Right cardiac atrium (tissue), 5 donors: ENCODE measurements at regions not wholly inside any gene's neighbourhood (a gene's known extent, or its start where the extent isn't known, plus 50 kb on each side); places are given as distances from the start of the nearest gene placed in this dataset.

Experiments
- ATAC-seq, 2 donors: fragments of 200-7000 bp; cut with Tn5 transposase; one replicate each; pipeline versions ENCODE4 v1.8.0 to v1.9.1; 2020; ENCODE audit warnings: moderate library complexity in 2 of 2, mild to moderate bottlenecking in 1 of 2
- DNase-seq, 3 donors: peaks; one replicate each; pipeline ENCODE4 v3.0.0-alpha.2; 2020
- H3K27ac ChIP-seq: one replicate; pipeline ENCODE4 v1.5.1; 2013; ENCODE audit warnings: mild to moderate bottlenecking, low read length, control low read depth, moderate library complexity
- H3K27me3 ChIP-seq: one replicate; pipeline ENCODE4 v1.6.1; 2013; ENCODE audit not compliant: control insufficient read depth, insufficient read depth
- H3K4me1 ChIP-seq: one replicate; pipeline ENCODE4 v1.6.1; 2013; ENCODE audit warnings: low read length; ENCODE audit not compliant: control insufficient read depth, insufficient read depth
- H3K4me3 ChIP-seq: one replicate; pipeline ENCODE4 v1.5.1; 2013; ENCODE audit warnings: low read length, control low read depth
- H3K9me3 ChIP-seq: one replicate; pipeline ENCODE4 v1.6.1; 2013; ENCODE audit warnings: low read length; ENCODE audit not compliant: control insufficient read depth
- WGBS: extraction: QIAGEN DNeasy Blood & Tissue Kit; methylation state at CpG from one replicate; pipeline ENCODE4 v1.1.7; 2013; 5-methylcytosine and 5-hydroxymethylcytosine counted together
- intact Hi-C, 4 donors: fragments of 100-400 bp; cut with DNase I; formaldehyde crosslinking; loops; one replicate each; pipeline versions ENCODE4 v1.11.0 to v1.14.0; 2022 to 2023
- donor health status: healthy with polysubstance abuse.
- donor health status: DM: no; HTN: yes; CAD: no.
- donor health status: DM: no; HTN: no; CAD: no.
- donor health status: DM: no; HTN: yes; CAD: no; lungs with severe emphysema.
- donor health status: DM: yes; HTN: yes; CAD: no.

DNA sequence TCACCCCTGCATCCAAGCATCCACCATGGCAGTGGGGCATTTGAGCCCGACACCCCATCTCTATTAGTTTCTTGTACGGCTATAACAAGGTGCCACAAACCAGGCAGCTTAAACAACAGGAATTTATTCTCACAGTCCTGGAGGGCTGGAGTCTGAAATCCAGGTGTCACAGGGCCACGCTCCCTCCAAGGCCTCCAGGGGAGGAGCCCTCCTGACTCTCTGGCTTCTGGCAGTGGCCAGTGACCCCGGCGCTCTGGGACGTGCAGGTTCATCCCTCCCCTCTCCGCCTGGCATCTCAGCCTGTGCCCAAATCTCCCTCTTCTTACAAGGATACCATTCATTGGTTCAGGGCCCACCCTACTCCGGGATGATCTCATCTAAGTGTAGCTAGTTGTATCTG, 394.5 kb upstream of the IRX1 start:
- DNase-seq (no peak), ATAC-seq (no peak)
- intact Hi-C loops: no loop called here
- no peaks in the 10 kb centered on the region for H3K27me3 ChIP-seq
- no peak overlapping the region for H3K27ac ChIP-seq
- H3K4me1 ChIP-seq: no peaks in the 10 kb centered on the region
- H3K9me3 ChIP-seq: peaks cover 6% of the 10 kb centered on the region
- no peak overlapping the region for H3K4me3 ChIP-seq
- WGBS: 82% methylated on average over 8 of the region's 8 CpGs

DNA sequence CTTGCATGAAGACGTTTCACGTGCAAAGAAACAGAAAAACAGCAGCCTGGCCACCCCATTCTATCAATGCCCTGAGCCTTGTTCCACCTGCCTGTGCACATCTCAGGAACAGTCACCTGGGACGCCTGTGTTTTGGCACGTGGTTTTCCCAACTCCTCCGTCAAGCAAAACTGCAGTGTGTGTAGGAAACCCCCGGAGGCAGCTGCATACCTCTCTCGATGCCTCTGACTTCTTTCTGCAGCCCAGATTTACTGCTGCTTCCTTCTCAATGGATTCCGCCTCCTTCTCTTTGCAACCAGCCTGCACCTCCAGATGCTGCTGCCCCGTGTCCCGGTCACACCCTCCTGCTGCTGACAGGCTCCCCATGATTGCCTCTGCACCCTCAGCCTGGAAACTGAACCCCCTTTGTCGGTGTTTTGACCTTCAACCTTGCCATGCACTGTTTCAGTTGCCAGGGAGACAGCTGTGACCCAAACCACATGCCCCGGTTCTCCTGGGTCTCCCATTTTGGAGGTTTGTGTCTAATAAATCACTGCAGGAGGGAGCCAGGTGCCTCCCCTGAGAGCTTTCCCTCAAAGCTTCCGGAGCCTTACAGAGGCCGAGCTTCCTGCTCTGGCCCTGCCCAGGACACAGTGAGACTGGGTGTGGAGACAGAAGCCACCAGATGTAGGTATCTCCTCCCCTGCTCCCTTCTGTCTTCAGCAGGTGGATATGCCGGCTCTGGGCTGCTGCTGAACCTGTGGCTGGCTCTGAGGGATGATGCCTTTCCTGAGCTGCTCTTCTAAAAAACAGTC, 395.5 kb upstream of the IRX1 start:
- Histone ChIP-seq H3K27ac (no peak overlapping the region), H3K9me3 (peaks cover 6% of the 10 kb centered on the region), H3K4me3 (no peak overlapping the region), H3K27me3 (no peaks in the 10 kb centered on the region), H3K4me1 (no peaks in the 10 kb centered on the region)
- 57% methylated on average over 15 of the region's 15 CpGs for WGBS
- DNase-seq: no peak
- no peak for ATAC-seq
- intact Hi-C loops: no loop called here

- 21% methylated on average over 7 of the region's 7 CpGs for WGBS
- DNase-seq: no peak
- intact Hi-C loops: no loop called here
- Histone ChIP-seq H3K4me3 (no peak overlapping the region), H3K27me3 (no peaks in the 10 kb centered on the region), H3K4me1 (no peaks in the 10 kb centered on the region), H3K9me3 (no peaks in the 10 kb centered on the region), H3K27ac (no peak overlapping the region)
- no peak for ATAC-seq
Observed at GRCh38 chr5:3198074-3198449, 397.6 kb upstream of the IRX1 start.

DNA sequence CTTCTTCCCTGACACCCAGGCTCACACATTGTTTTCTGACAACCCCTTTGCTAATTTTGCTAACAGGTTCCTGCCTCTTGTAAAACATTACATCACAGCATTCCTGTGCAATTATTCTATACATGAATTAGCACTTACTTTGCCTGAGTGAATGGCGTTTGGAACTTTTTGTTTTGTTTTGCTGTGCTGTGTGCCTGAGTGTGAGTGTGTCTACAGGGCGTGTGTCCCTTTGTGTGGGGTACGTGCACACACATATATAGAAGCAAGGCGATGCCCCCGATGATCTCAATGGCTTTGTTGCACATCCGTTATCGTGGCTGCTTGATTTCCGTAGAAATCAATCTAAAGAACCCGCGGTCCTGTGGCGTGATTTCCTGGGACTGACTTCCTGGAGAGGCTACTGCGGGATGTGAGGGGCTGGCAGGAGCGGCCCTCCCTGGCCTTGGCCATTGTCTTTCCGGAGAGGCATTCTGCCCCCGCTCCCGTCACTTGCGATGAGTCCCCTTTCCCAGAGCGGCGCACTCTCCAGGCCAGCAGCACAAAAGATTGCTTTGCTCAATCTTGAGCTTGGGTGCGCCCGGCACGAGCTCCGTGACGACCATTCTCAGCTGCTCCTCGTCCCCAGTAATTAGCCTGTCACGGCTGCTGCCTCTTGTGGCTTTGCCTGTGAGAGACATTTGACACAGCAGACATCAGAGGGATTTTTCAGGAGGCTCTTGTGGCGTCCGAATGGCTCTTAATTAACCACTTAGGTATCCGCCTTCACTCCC, 398.1 kb upstream of the IRX1 start:
- DNase-seq (no peak), ATAC-seq (no peak)
- intact Hi-C loops: no loop called here
- no peak overlapping the region for H3K4me3 ChIP-seq
- H3K4me1 ChIP-seq: no peaks in the 10 kb centered on the region
- H3K9me3 ChIP-seq: no peaks in the 10 kb centered on the region
- H3K27me3 ChIP-seq: no peaks in the 10 kb centered on the region
- WGBS: 5% methylated on average over 29 of the region's 29 CpGs
- H3K27ac ChIP-seq: no peak overlapping the region

GRCh38 chr5:3195994-3196393, 399.6 kb upstream of the IRX1 start:
- H3K27me3 ChIP-seq: no peaks in the 10 kb centered on the region
- ATAC-seq: no peak
- 63% methylated on average over 8 of the region's 8 CpGs for WGBS

GRCh38 chr5:3194684-3195083, 400.9 kb upstream of the IRX1 start:
- ATAC-seq (no peak), DNase-seq (no peak)
- no peaks in the 10 kb centered on the region for H3K9me3 ChIP-seq
- H3K4me3 ChIP-seq: no peak overlapping the region
- H3K27ac ChIP-seq: no peak overlapping the region
- no peaks in the 10 kb centered on the region for H3K27me3 ChIP-seq
- intact Hi-C loops: no loop called here
- WGBS: 43% methylated on average over 13 of the region's 13 CpGs
- no peaks in the 10 kb centered on the region for H3K4me1 ChIP-seq

More at GRCh38 chr5:3195994-3196393, 399.6 kb upstream of the IRX1 start:
- no peak overlapping the region for H3K4me3 ChIP-seq
- no peak overlapping the region for H3K27ac ChIP-seq
- intact Hi-C loops: no loop called here
- no peaks in the 10 kb centered on the region for H3K4me1 ChIP-seq
- H3K9me3 ChIP-seq: no peaks in the 10 kb centered on the region
- DNase-seq: no peak

GRCh38 chr5:3194271-3194670, 401.4 kb upstream of the IRX1 start:
- intact Hi-C loops: no loop called here
- Histone ChIP-seq H3K27me3 (no peaks in the 10 kb centered on the region), H3K4me3 (no peak overlapping the region), H3K27ac (no peak overlapping the region), H3K9me3 (no peaks in the 10 kb centered on the region), H3K4me1 (no peaks in the 10 kb centered on the region)
- no peak for ATAC-seq
- no peak for DNase-seq
- WGBS: 56% methylated on average over 7 of the region's 7 CpGs

DNA sequence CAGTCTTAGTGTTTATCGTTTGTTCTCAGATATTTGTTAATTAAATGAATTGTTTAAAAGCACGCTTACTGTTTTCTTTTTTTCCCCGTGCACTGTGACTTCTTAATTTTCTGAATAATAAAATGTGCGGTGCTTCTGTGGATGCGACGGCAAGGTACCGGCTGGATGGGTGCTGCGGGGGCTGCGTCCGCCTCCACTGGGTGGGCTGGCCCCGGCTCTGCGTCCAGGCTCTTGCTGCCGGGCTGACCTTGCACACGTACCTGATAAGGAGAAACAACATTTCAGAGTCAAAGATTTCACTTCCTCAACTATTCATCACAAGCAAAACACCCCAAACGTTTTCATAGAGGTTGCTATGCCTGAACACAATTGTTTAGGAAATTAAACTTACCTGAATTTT, 404.0 kb upstream of the IRX1 start:
- H3K4me3 ChIP-seq: no peak overlapping the region
- no peak for ATAC-seq
- H3K9me3 ChIP-seq: no peaks in the 10 kb centered on the region
- H3K27me3 ChIP-seq: no peaks in the 10 kb centered on the region
- no peaks in the 10 kb centered on the region for H3K4me1 ChIP-seq
- WGBS: 59% methylated on average over 15 of the region's 15 CpGs
- DNase-seq: no peak
- H3K27ac ChIP-seq: no peak overlapping the region
- intact Hi-C loops: no loop called here

DNA sequence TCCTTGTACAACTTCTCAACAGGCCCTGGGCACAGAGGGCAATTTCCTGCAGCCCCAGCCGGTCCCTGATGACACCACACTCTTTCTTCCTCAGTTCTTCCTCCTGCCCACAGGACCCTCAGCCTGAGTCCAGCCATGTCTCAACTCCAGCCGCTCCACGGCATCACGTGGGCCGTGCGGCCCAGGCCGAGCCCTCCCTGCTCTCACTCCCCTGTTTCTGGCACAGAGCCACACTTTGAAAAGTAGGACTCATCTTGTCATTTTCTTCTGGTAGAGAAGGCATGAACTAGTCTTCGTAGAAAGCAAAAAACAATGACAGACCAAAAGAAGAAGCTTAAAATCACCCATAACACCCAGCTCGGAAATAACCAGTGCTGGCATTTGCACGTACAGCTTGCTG, 404.7 kb upstream of the IRX1 start:
- no peak overlapping the region for H3K4me3 ChIP-seq
- no peaks in the 10 kb centered on the region for H3K27me3 ChIP-seq
- 73% methylated on average over 10 of the region's 10 CpGs for WGBS
- ATAC-seq: no peak
- H3K9me3 ChIP-seq: no peaks in the 10 kb centered on the region
- intact Hi-C loops: no loop called here
- no peak for DNase-seq
- H3K4me1 ChIP-seq: no peaks in the 10 kb centered on the region
- H3K27ac ChIP-seq: no peak overlapping the region

GRCh38 chr5:3190433-3190832, 405.2 kb upstream of the IRX1 start:
- no peak for DNase-seq
- Histone ChIP-seq H3K27ac (no peak overlapping the region), H3K27me3 (no peaks in the 10 kb centered on the region), H3K4me3 (no peak overlapping the region), H3K9me3 (no peaks in the 10 kb centered on the region), H3K4me1 (no peaks in the 10 kb centered on the region)
- intact Hi-C loops: no loop called here
- 0% methylated on average over 1 of the region's 1 CpG for WGBS
- ATAC-seq: no peak

DNA sequence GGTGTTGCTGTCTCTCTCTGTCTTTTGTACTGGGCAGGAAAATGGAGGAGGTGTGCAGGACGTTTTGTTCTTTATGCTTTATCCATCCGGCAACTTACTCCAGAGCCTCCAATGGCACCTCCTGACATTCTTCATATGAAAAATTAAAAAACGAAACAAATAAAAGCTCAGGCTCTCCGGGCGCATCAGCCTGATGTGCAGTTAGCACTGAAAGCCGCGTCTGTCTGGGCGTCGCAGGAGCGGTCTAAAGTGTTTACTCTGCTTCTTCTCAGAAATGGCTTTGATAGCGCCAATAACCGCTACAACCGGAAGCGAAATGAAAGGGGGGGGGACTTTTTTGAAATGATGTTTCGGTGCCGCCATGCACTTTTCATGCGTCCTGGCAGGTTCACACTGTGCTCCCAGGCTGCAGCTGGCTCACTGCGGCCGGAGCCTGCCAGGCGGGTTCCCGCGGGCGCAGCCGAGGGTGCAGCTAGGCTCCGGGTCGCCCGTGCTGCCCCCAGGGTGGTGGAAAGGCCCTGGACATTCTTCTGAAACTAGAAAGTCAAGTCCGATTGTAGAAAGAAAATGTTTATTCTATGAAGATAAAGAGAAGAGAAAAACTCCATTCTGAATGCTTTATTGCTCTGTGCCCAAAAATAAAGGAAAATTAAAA, 407.7 kb upstream of the IRX1 start:
- Histone ChIP-seq H3K27me3 (no peaks in the 10 kb centered on the region), H3K4me1 (no peaks in the 10 kb centered on the region), H3K9me3 (peaks cover 3% of the 10 kb centered on the region), H3K4me3 (no peak overlapping the region), H3K27ac (no peak overlapping the region)
- DNase-seq (no peak), ATAC-seq (no peak)
- WGBS: 83% methylated on average over 28 of the region's 28 CpGs
- intact Hi-C loops: no loop called here
